ENCODE measurements at regions not wholly inside any gene's neighbourhood (a gene's known extent, or its start where the extent isn't known, plus 50 kb on each side); places are given as distances from the start of the nearest gene placed in this dataset.
A peak's percentile ranks its signal among the peaks of the same experiment; 100 is the strongest.

GRCh38 chrX:46447384-46447783 is 97.8 kb downstream of the ZNF674 start:
- no peak for DNase-seq

- DNase-seq: peak; percentile 63 to 64
These were observed 98.4 kb downstream of the ZNF674 start for GRCh38 chrX:46446727-46447378.

GRCh38 chrX:46444011-46444410 is 101.2 kb downstream of the ZNF674 start:
- DNase-seq: no peak

- DNase-seq: no peak
These were observed 108.5 kb downstream of the ZNF674 start for GRCh38 chrX:46436744-46437143.

GRCh38 chrX:46433892-46434291 is 111.3 kb downstream of the ZNF674 start:
- DNase-seq: no peak

GRCh38 chrX:46408553-46409407 is 136.4 kb downstream of the ZNF674 start:
- peak; percentile 1 to 10 for DNase-seq

GRCh38 chrX:46407753-46408130 is 137.5 kb downstream of the ZNF674 start:
- no peak for DNase-seq

GRCh38 chrX:46407036-46407752 is 138.0 kb downstream of the ZNF674 start:
- DNase-seq: no peak

- DNase-seq: no peak
These were observed 140.4 kb downstream of the ZNF674 start for GRCh38 chrX:46404774-46405173.

GRCh38 chrX:46400530-46401443 is 144.4 kb downstream of the ZNF674 start:
- DNase-seq: no peak

GRCh38 chrX:46398874-46399273 is 146.3 kb downstream of the ZNF674 start:
- DNase-seq: no peak

GRCh38 chrX:46398126-46398525 is 147.1 kb downstream of the ZNF674 start:
- no peak for DNase-seq

- no peak for DNase-seq
These were observed 158.7 kb downstream of the ZNF674 start for GRCh38 chrX:46386511-46386910.

GRCh38 chrX:46383006-46383405 is 162.2 kb downstream of the ZNF674 start:
- DNase-seq: no peak

GRCh38 chrX:46382595-46382994 is 162.6 kb downstream of the ZNF674 start:
- DNase-seq: no peak

- no peak for DNase-seq
These were observed 163.6 kb downstream of the ZNF674 start for GRCh38 chrX:46381630-46382029.

- DNase-seq: no peak
These were observed 165.0 kb downstream of the ZNF674 start for GRCh38 chrX:46380148-46380752.

GRCh38 chrX:46376246-46376885 is 168.9 kb downstream of the ZNF674 start:
- DNase-seq: peak; percentile 0 to 3

GRCh38 chrX:46375831-46376230 is 169.4 kb downstream of the ZNF674 start:
- DNase-seq: no peak

- DNase-seq: no peak
These were observed 170.8 kb downstream of the ZNF674 start for GRCh38 chrX:46374371-46374770.

GRCh38 chrX:46367491-46367890 is 177.7 kb downstream of the ZNF674 start:
- no peak for DNase-seq
